ENCODE measurements at regions not wholly inside any gene's neighbourhood (a gene's known extent, or its start where the extent isn't known, plus 50 kb on each side); places are given as distances from the start of the nearest gene placed in this dataset.

- no peak overlapping the region for H2BK15ac ChIP-seq (ENCODE audit: low read depth, low read length)
- no peak overlapping the region for H3K23ac ChIP-seq (ENCODE audit: low read depth, low read length)
- H3K27me3 ChIP-seq (ENCODE audit: control insufficient read depth, insufficient read depth, low read length): no peaks in the 10 kb centered on the region
- H3K4me1 ChIP-seq (ENCODE audit: control insufficient read depth, insufficient read depth, low read length): no peaks in the 10 kb centered on the region
- WGBS, 2 experiments (ENCODE audit: extremely low coverage in 2 of 2, insufficient read length in 1 of 2): no CpG with 5 or more reads among the region's 4 CpGs
- intact Hi-C loops (cut with micrococcal nuclease) (no loop called here), dilution Hi-C loops (cut with HindIII; ENCODE audit: low sequenced_read_pairs, unreplicated experiment) (no loop called here), in situ Hi-C loops (cut with MboI; ENCODE audit: low sequenced_read_pairs) (no loop called here)
- no peak overlapping the region for H2AK9ac ChIP-seq (replicated peaks; ENCODE audit: low read depth, low read length, poor library complexity)
- H2AK5ac ChIP-seq (ENCODE audit: low read depth, low read length): no peak overlapping the region
- no peaks in the 10 kb centered on the region for H3K36me3 ChIP-seq (ENCODE audit: control insufficient read depth, insufficient read depth, low read length)
- no peak overlapping the region for H2AFZ ChIP-seq (replicated peaks; ENCODE audit: low read length, poor library complexity)
- H3K4me2 ChIP-seq (ENCODE audit: low read depth, low read length): no peak overlapping the region
- no peak overlapping the region for H2BK20ac ChIP-seq (ENCODE audit: low read depth, low read length)
- H3K9ac ChIP-seq (ENCODE audit: low read depth, low read length): no peak overlapping the region
- H4K91ac ChIP-seq (ENCODE audit: insufficient read depth, low read depth, low read length): no peak overlapping the region
- H3K4me3 ChIP-seq (ENCODE audit: insufficient read depth, low read depth, low read length): no peak overlapping the region
- BruUV-seq (replicated peaks): no TSS peak
- no peak overlapping the region for H4K8ac ChIP-seq (ENCODE audit: low read depth in 2 of 2, low read length in 2 of 2)
- no peak overlapping the region for H3K4ac ChIP-seq (ENCODE audit: low read depth, low read length)
- no peak overlapping the region for H2BK5ac ChIP-seq (ENCODE audit: low read depth, low read length, poor library complexity, severe bottlenecking)
- no peaks in the 10 kb centered on the region for H4K20me1 ChIP-seq (ENCODE audit: insufficient read depth, low read length)
- DNase-seq (peak; percentile 47), ATAC-seq (ENCODE audit: low read depth) (no peak)
- H3K79me1 ChIP-seq (ENCODE audit: low read depth in 1 of 2, low read length in 2 of 2): no peaks in the 10 kb centered on the region
- TF ChIP-seq USF2 (IDR thresholded peaks at IDR 0.05; ENCODE audit: low read depth, low read length) (no peak), SMC3 (IDR thresholded peaks at IDR 0.05; ENCODE audit: low read depth, low read length) (no peak)
- H4K5ac ChIP-seq (ENCODE audit: low read depth, low read length): no peak overlapping the region
- no peak overlapping the region for H2BK120ac ChIP-seq (ENCODE audit: low read depth, low read length)
- POLR2A ChIA-PET (ENCODE audit: unreplicated experiment): no interaction called here
- no peak overlapping the region for H3K14ac ChIP-seq (replicated peaks; ENCODE audit: low read depth, low read length)
- H3K56ac ChIP-seq (ENCODE audit: extremely low read depth, insufficient read depth, low read length): no peak overlapping the region
- no peak overlapping the region for H3K18ac ChIP-seq (ENCODE audit: low read depth, low read length)
- no peaks in the 10 kb centered on the region for H3K9me1 ChIP-seq (ENCODE audit: insufficient read depth, low read length)
- peaks cover 2% of the 10 kb centered on the region; the same call in 1 of the 2 replicates for H3K9me3 ChIP-seq (ENCODE audit: control insufficient read depth, insufficient read depth, low read length)
- H3K27ac ChIP-seq (ENCODE audit: insufficient read depth, low read length): no peak overlapping the region
- CTCF ChIA-PET: no interaction called here
These were observed 348.7 kb upstream of the CDH20 start for GRCh38 chr18:60984510-60984909.

Data from IMR-90 (cell line).